HCT116 (cell line): ENCODE measurements at regions not wholly inside any gene's neighbourhood (a gene's known extent, or its start where the extent isn't known, plus 50 kb on each side); places are given as distances from the start of the nearest gene placed in this dataset.

Experiments used
- ATAC-seq: fragments of 200-7000 bp; cut with Tn5 transposase; 2 replicates; pipeline ENCODE4 v1.9.1; 2020; ENCODE audit warnings: mild to moderate bottlenecking, moderate library complexity
- BruUV-seq: library from RNA; stranded (reverse); fragments of 400-500 nt; replicated peaks from 2 replicates; lab custom pipeline; 2021; lab: Mats Ljungman, UMichigan
- CTCF ChIA-PET: fragments of 300-600 bp; sonication (Branson Sonifier 250); formaldehyde crosslinking; loops from one replicate; lab custom pipeline; 2021; ENCODE audit warnings: antibody characterized with exemption; lab: Charles Lee
- POLR2A ChIA-PET: fragments of 300-600, 350-600 bp; sonication (Branson Sonifier 250); formaldehyde crosslinking; loops from one replicate; lab custom pipeline; 2021; ENCODE audit warnings: antibody characterized with exemption; lab: Charles Lee
- RAD21 ChIA-PET, 2 experiments: fragments of 300-600 bp; sonication (Branson Sonifier 250); formaldehyde crosslinking; loops; one replicate each; lab custom pipeline; 2023; ENCODE audit warnings: low total read pairs in 2 of 2; ENCODE audit not compliant: uncharacterized antibody in 2 of 2, unreplicated experiment in 2 of 2, low non-redundant PET in 1 of 2; lab: Charles Lee
- DNase-seq: peaks from one replicate; pipeline ENCODE4 v3.0.0-alpha.2; 2010; ENCODE audit warnings: low read depth, low spot score
- H2AFZ ChIP-seq: fragments of 200-600 bp; shearing (Covaris generic), sonication (generic); 2 replicates; pipeline ENCODE4 v1.6.1; 2017; ENCODE audit warnings: low read depth, mixed run types, mixed read lengths, antibody characterized with exemption, low read length; ENCODE audit not compliant: poor library complexity, severe bottlenecking
- H3K27ac ChIP-seq: 2 replicates; pipeline ENCODE4 v1.5.1; 2012; ENCODE audit warnings: low read depth, low read length
- H3K27me3 ChIP-seq: fragments of 200-600 bp; sonication (generic); 2 replicates; pipeline ENCODE4 v1.6.1; 2016; ENCODE audit warnings: mixed run types, low read length, mixed read lengths; ENCODE audit not compliant: insufficient read depth
- H3K36me3 ChIP-seq, 2 experiments: fragments of 200-500 bp in 1 of 2; fragments of 200-600 bp in 1 of 2; sonication (Bioruptor generic) in 1 of 2; sonication (generic) in 1 of 2; 2 replicates each; pipeline versions ENCODE4 v1.5.1 to v1.6.1; 2014 to 2016; ENCODE audit warnings: low read length in 2 of 2, inconsistent platforms in 1 of 2, mixed read lengths in 1 of 2, mixed run types in 1 of 2; ENCODE audit not compliant: insufficient read depth in 2 of 2, control insufficient read depth in 1 of 2
- H3K4me1 ChIP-seq, 2 experiments: fragments of 200-600 bp in 1 of 2; sonication (generic) in 1 of 2; 2 replicates each; pipeline versions ENCODE4 v1.5.1 to v1.6.1; 2012 to 2017; ENCODE audit warnings: low read length in 2 of 2, inconsistent platforms in 1 of 2, mild to moderate bottlenecking in 1 of 2, mixed read lengths in 1 of 2, mixed run types in 1 of 2, moderate library complexity in 1 of 2; ENCODE audit not compliant: insufficient read depth in 2 of 2, control insufficient read depth in 1 of 2
- H3K4me2 ChIP-seq: fragments of 200-600 bp; sonication (generic); 2 replicates; pipeline ENCODE4 v1.6.1; 2017; ENCODE audit warnings: mixed run types, low read length, mixed read lengths
- H3K4me3 ChIP-seq, 2 experiments: fragments of 200-600 bp in 1 of 2; sonication (generic) in 1 of 2; replicated peaks in 1 of 2; 2 replicates each; pipeline ENCODE4 v1.5.1; 2011 to 2016; ENCODE audit warnings: low read length in 2 of 2, control low read depth in 1 of 2, low read depth in 1 of 2, mild to moderate bottlenecking in 1 of 2, mixed read lengths in 1 of 2, mixed run types in 1 of 2
- H3K79me2 ChIP-seq: fragments of 200-600 bp; sonication (generic); 2 replicates; pipeline ENCODE4 v1.6.1; 2017; ENCODE audit warnings: mild to moderate bottlenecking, mixed run types, low read length, moderate library complexity, mixed read lengths; ENCODE audit not compliant: insufficient read depth
- H3K9ac ChIP-seq: fragments of 200-600 bp; sonication (generic); 2 replicates; pipeline ENCODE4 v1.6.1; 2016; ENCODE audit warnings: low read length, mixed read lengths
- H3K9me2 ChIP-seq: fragments of 200-600 bp; sonication (generic), shearing (Covaris generic); 2 replicates; pipeline ENCODE4 v1.6.1; 2017; ENCODE audit warnings: mixed run types, mild to moderate bottlenecking, moderate library complexity; ENCODE audit not compliant: insufficient read depth
- H3K9me3 ChIP-seq, 2 experiments: fragments of 200-500 bp in 1 of 2; fragments of 200-600 bp in 1 of 2; sonication (Bioruptor generic) in 1 of 2; sonication (generic) in 1 of 2; 2 replicates each; pipeline ENCODE4 v1.6.1; 2014 to 2017; ENCODE audit warnings: low read length in 2 of 2, mixed read lengths in 2 of 2, inconsistent platforms in 1 of 2, low read depth in 1 of 2, mild to moderate bottlenecking in 1 of 2, mixed run types in 1 of 2, moderate library complexity in 1 of 2; ENCODE audit not compliant: control insufficient read depth in 1 of 2, insufficient read depth in 1 of 2
- H4K20me1 ChIP-seq: fragments of 200-600 bp; sonication (generic), shearing (Covaris generic); 2 replicates; pipeline ENCODE4 v1.6.1; 2017; ENCODE audit warnings: mixed run types, mild to moderate bottlenecking, moderate library complexity; ENCODE audit not compliant: insufficient read depth
- CEBPB ChIP-seq: IDR thresholded peaks from 2 replicates; pipeline ENCODE4 v1.6.1; 2012; ENCODE audit warnings: low read depth
- EGR1 ChIP-seq: IDR thresholded peaks from 2 replicates; pipeline ENCODE4 v1.6.1; 2012; ENCODE audit warnings: low read depth
- ELF1 ChIP-seq: IDR thresholded peaks from 2 replicates; pipeline ENCODE4 v1.6.1; 2012; ENCODE audit warnings: low read depth, borderline replicate concordance
- EZH2phosphoT487 ChIP-seq: fragments of 200-600 bp; IDR thresholded peaks from 2 replicates; pipeline ENCODE4 v1.6.1; 2018; ENCODE audit warnings: antibody characterized with exemption, borderline replicate concordance
- FOSL1 ChIP-seq: IDR thresholded peaks from 2 replicates; pipeline ENCODE4 v1.6.1; 2012; ENCODE audit warnings: low read depth
- POLR2A ChIP-seq: IDR thresholded peaks from 2 replicates; pipeline ENCODE4 v1.7.0; 2011; ENCODE audit warnings: borderline replicate concordance; ENCODE audit not compliant: insufficient read depth, insufficient read length; ENCODE audit errors: extremely low read depth
- POLR2AphosphoS5 ChIP-seq: IDR thresholded peaks from 2 replicates; pipeline ENCODE4 v1.6.1; 2011; ENCODE audit warnings: mild to moderate bottlenecking, low read depth, low read length, moderate library complexity
- RAD21 ChIP-seq: IDR thresholded peaks from 2 replicates; pipeline ENCODE4 v1.6.1; 2012; ENCODE audit warnings: low read depth, mild to moderate bottlenecking
- SRF ChIP-seq: IDR thresholded peaks from 2 replicates; pipeline ENCODE4 v1.6.1; 2012; ENCODE audit warnings: low read depth
- ZBTB33 ChIP-seq: IDR thresholded peaks from 2 replicates; pipeline ENCODE4 v1.6.1; 2011; ENCODE audit warnings: mild to moderate bottlenecking, low read length, moderate library complexity; ENCODE audit not compliant: insufficient replicate concordance; ENCODE audit errors: extremely low read depth
- ZFX ChIP-seq: fragments of 450-650 bp; IDR thresholded peaks from 2 replicates; pipeline ENCODE4 v1.6.1; 2017
- ZNF274 ChIP-seq: fragments of 200-500 bp; sonication (Bioruptor generic); IDR thresholded peaks from 2 replicates; pipeline ENCODE4 v1.6.1; 2014; ENCODE audit warnings: mild to moderate bottlenecking, low read depth, low read length, inconsistent platforms
- intact Hi-C: fragments of 100-400 bp; cut with micrococcal nuclease; formaldehyde crosslinking; loops from 2 replicates; pipeline ENCODE4 v1.10.0; 2022
- TF ChIP-seq, protein P1 (sequence below): IDR thresholded peaks from 2 replicates; pipeline ENCODE4 v1.6.1; 2012
- TF ChIP-seq, protein P2 (sequence below): IDR thresholded peaks from 2 replicates; pipeline ENCODE4 v1.6.1; 2012; ENCODE audit warnings: low read depth
- TF ChIP-seq, protein P3 (sequence below): IDR thresholded peaks from 2 replicates; pipeline ENCODE4 v1.6.1; 2012

DNA sequence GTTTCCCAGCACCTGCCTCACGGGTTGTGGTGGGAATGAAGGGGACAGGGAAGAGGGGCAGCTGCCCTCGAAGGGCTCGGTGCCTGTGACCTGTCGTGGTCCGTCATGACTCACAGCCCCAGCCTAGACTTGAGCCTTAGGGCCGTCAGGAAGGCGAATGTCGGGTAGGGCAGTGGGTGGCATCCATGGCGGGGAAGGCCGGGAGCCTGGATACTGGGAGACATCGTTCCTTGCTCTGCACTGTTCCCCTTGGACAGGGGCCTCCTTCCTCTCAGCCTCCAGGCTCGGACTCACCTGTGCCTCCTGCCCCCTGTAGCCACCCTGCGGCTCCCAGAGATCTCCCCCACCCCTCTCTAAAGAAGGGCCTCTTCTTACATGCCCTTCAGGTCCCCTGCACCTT is 52.2 kb upstream of the APCDD1L start:
- ATAC-seq (no peak), DNase-seq (no peak)
- no peaks in the 10 kb centered on the region for H3K9me2 ChIP-seq
- ChIA-PET CTCF (no interaction called here), POLR2A (no interaction called here), RAD21 (no interaction called here)
- H3K4me2 ChIP-seq = no peak overlapping the region
- no peaks in the 10 kb centered on the region for H4K20me1 ChIP-seq
- BruUV-seq = no TSS peak
- no peaks in the 10 kb centered on the region for H3K9me3 ChIP-seq
- no peak overlapping the region for H3K9ac ChIP-seq
- H3K4me1 ChIP-seq = no peaks in the 10 kb centered on the region
- no peak overlapping the region for H3K27ac ChIP-seq
- TF ChIP-seq, protein P1, sequence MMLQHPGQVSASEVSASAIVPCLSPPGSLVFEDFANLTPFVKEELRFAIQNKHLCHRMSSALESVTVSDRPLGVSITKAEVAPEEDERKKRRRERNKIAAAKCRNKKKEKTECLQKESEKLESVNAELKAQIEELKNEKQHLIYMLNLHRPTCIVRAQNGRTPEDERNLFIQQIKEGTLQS = no peak
- no peak for TF ChIP-seq EZH2phosphoT487
- no peak for TF ChIP-seq POLR2A
- no peak for TF ChIP-seq ELF1
- TF ChIP-seq, protein P2, sequence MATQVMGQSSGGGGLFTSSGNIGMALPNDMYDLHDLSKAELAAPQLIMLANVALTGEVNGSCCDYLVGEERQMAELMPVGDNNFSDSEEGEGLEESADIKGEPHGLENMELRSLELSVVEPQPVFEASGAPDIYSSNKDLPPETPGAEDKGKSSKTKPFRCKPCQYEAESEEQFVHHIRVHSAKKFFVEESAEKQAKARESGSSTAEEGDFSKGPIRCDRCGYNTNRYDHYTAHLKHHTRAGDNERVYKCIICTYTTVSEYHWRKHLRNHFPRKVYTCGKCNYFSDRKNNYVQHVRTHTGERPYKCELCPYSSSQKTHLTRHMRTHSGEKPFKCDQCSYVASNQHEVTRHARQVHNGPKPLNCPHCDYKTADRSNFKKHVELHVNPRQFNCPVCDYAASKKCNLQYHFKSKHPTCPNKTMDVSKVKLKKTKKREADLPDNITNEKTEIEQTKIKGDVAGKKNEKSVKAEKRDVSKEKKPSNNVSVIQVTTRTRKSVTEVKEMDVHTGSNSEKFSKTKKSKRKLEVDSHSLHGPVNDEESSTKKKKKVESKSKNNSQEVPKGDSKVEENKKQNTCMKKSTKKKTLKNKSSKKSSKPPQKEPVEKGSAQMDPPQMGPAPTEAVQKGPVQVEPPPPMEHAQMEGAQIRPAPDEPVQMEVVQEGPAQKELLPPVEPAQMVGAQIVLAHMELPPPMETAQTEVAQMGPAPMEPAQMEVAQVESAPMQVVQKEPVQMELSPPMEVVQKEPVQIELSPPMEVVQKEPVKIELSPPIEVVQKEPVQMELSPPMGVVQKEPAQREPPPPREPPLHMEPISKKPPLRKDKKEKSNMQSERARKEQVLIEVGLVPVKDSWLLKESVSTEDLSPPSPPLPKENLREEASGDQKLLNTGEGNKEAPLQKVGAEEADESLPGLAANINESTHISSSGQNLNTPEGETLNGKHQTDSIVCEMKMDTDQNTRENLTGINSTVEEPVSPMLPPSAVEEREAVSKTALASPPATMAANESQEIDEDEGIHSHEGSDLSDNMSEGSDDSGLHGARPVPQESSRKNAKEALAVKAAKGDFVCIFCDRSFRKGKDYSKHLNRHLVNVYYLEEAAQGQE = no peak
- no peaks in the 10 kb centered on the region for H3K27me3 ChIP-seq
- H2AFZ ChIP-seq = no peak overlapping the region
- intact Hi-C loops = no loop called here
- no peak overlapping the region for H3K4me3 ChIP-seq
- no peaks in the 10 kb centered on the region for H3K79me2 ChIP-seq
- no peaks in the 10 kb centered on the region for H3K36me3 ChIP-seq

DNA sequence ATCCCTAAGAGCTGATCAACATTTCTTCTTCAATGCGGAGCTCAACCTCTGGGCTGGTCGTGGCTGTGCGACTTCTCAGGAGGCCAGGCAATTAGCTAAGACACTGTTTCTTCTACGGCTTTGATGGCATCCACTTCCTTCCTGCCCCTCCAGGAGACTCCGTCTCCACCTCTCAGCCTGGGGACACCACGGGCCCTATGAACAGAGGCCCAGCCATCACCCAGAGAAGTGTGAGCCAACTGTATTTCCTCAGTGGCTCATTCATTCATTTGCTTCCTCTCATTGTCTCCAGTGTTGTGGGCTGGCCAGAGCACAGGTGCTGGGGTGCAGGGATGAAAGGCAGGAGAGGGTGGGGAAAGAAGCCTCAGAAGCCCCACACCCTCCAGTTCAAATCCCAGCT is 51.8 kb upstream of the APCDD1L start:
- Histone ChIP-seq H3K4me1 (no peaks in the 10 kb centered on the region), H2AFZ (no peak overlapping the region), H3K27me3 (no peaks in the 10 kb centered on the region), H3K9me2 (no peaks in the 10 kb centered on the region), H3K27ac (no peak overlapping the region), H4K20me1 (no peaks in the 10 kb centered on the region), H3K4me3 (no peak overlapping the region), H3K36me3 (no peaks in the 10 kb centered on the region), H3K4me2 (no peak overlapping the region), H3K79me2 (no peaks in the 10 kb centered on the region), H3K9ac (no peak overlapping the region), H3K9me3 (no peaks in the 10 kb centered on the region)
- ChIA-PET POLR2A (no interaction called here), CTCF (no interaction called here), RAD21 (no interaction called here)
- ATAC-seq = no peak
- DNase-seq = no peak
- no TSS peak for BruUV-seq
- intact Hi-C loops = no loop called here
- TF ChIP-seq, protein P3, sequence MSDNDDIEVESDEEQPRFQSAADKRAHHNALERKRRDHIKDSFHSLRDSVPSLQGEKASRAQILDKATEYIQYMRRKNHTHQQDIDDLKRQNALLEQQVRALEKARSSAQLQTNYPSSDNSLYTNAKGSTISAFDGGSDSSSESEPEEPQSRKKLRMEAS = no peak
- no peak for TF ChIP-seq EZH2phosphoT487
- TF ChIP-seq ZBTB33 = no peak
- no peak for TF ChIP-seq EGR1
- TF ChIP-seq FOSL1 = no peak
- TF ChIP-seq ELF1 = no peak
- TF ChIP-seq CEBPB = no peak
- no peak for TF ChIP-seq ZFX
- no peak for TF ChIP-seq RAD21
- TF ChIP-seq POLR2AphosphoS5 = no peak
- TF ChIP-seq POLR2A = no peak
- TF ChIP-seq SRF = no peak
- no peak for TF ChIP-seq ZNF274
